Liver (tissue), 8 donors: ENCODE measurements at regions not wholly inside any gene's neighbourhood (a gene's known extent, or its start where the extent isn't known, plus 50 kb on each side); places are given as distances from the start of the nearest gene placed in this dataset.

ENCODE experiments used
- DNase-seq: peaks from one replicate; pipeline ENCODE4 v3.0.0-alpha.2; 2017; ENCODE audit warnings: low spot score
- H3K27ac ChIP-seq, 2 donors: one replicate each; pipeline ENCODE4 v1.7.0; 2013; ENCODE audit warnings: inconsistent platforms in 2 of 2, low read length in 2 of 2, control low read depth in 1 of 2, low read depth in 1 of 2, mild to moderate bottlenecking in 1 of 2
- H3K27me3 ChIP-seq, 4 donors: one replicate each; pipeline versions ENCODE4 v1.6.1 to v1.7.0; 2013; ENCODE audit warnings: low read length in 3 of 4, inconsistent platforms in 1 of 4, mild to moderate bottlenecking in 1 of 4, moderate library complexity in 1 of 4; ENCODE audit not compliant: control insufficient read depth in 4 of 4, insufficient read depth in 4 of 4
- H3K36me3 ChIP-seq, 4 donors: one replicate each; pipeline versions ENCODE4 v1.6.1 to v1.7.0; 2013; ENCODE audit warnings: low read length in 3 of 4, mild to moderate bottlenecking in 3 of 4, low read depth in 1 of 4, moderate library complexity in 1 of 4; ENCODE audit not compliant: control insufficient read depth in 4 of 4, insufficient read depth in 3 of 4
- H3K4me1 ChIP-seq, 4 donors: one replicate each; pipeline versions ENCODE4 v1.6.1 to v1.7.0; 2013; ENCODE audit warnings: low read length in 3 of 4, mild to moderate bottlenecking in 3 of 4, moderate library complexity in 1 of 4; ENCODE audit not compliant: control insufficient read depth in 4 of 4, insufficient read depth in 4 of 4
- H3K4me3 ChIP-seq, 3 donors: one replicate each; pipeline versions ENCODE4 v1.6.1 to v1.7.0; 2013; ENCODE audit warnings: low read length in 3 of 3, control low read depth in 1 of 3, low read depth in 1 of 3, mild to moderate bottlenecking in 1 of 3
- H3K9ac ChIP-seq, 2 donors: one replicate each; pipeline ENCODE4 v1.7.0; 2013; ENCODE audit warnings: low read length in 2 of 2, mild to moderate bottlenecking in 2 of 2, moderate library complexity in 2 of 2, control low read depth in 1 of 2, low read depth in 1 of 2
- H3K9me3 ChIP-seq, 4 donors: one replicate each; pipeline versions ENCODE4 v1.6.1 to v1.7.0; 2013; ENCODE audit warnings: low read length in 3 of 4; ENCODE audit not compliant: control insufficient read depth in 4 of 4
- EGR1 ChIP-seq, 2 donors: IDR thresholded peaks; 2 replicates each; pipeline ENCODE4 v1.6.1; 2016 to 2018; ENCODE audit warnings: antibody characterized with exemption in 2 of 2, low read depth in 2 of 2
- FOXA1 ChIP-seq: IDR thresholded peaks from 2 replicates; pipeline ENCODE4 v1.6.1; 2016; ENCODE audit warnings: antibody characterized with exemption
- FOXA2 ChIP-seq: IDR thresholded peaks from 2 replicates; pipeline ENCODE4 v1.6.1; 2016; ENCODE audit warnings: antibody characterized with exemption
- GABPA ChIP-seq, 2 donors: IDR thresholded peaks in 1 of 2; conservative IDR thresholded peaks in 1 of 2; 2 replicates each; pipeline ENCODE4 v1.6.1; 2016; ENCODE audit warnings: antibody characterized with exemption in 2 of 2, mild to moderate bottlenecking in 1 of 2, moderate library complexity in 1 of 2
- HNF4A ChIP-seq, 2 donors: conservative IDR thresholded peaks; 2 replicates each; pipeline ENCODE4 v1.6.1; 2016; ENCODE audit warnings: antibody characterized with exemption in 2 of 2, mild to moderate bottlenecking in 2 of 2
- HNF4G ChIP-seq: IDR thresholded peaks from 2 replicates; pipeline ENCODE4 v1.6.1; 2016; ENCODE audit warnings: antibody characterized with exemption
- JUND ChIP-seq, 2 donors: IDR thresholded peaks; 2 replicates each; pipeline ENCODE4 v1.6.1; 2016; ENCODE audit warnings: antibody characterized with exemption in 2 of 2
- NR2F2 ChIP-seq: IDR thresholded peaks from 2 replicates; pipeline ENCODE4 v1.6.1; 2016; ENCODE audit warnings: antibody characterized with exemption
- RAD21 ChIP-seq, 2 donors: IDR thresholded peaks; 2 replicates each; pipeline ENCODE4 v1.6.1; 2016; ENCODE audit warnings: antibody characterized with exemption in 2 of 2, mild to moderate bottlenecking in 2 of 2
- TAF1 ChIP-seq: conservative IDR thresholded peaks from 2 replicates; pipeline ENCODE4 v1.6.1; 2016; ENCODE audit warnings: antibody characterized with exemption, mild to moderate bottlenecking
- WGBS: extraction: QIAGEN DNeasy Blood & Tissue Kit; methylation state at CpG from one replicate; pipeline ENCODE4 v1.1.7; 2013; 5-methylcytosine and 5-hydroxymethylcytosine counted together
- TF ChIP-seq, protein P1 (sequence below): fragments of 150-350 bp; IDR thresholded peaks from 2 replicates; pipeline ENCODE4 v1.5.1; 2017; ENCODE audit warnings: improper control_type of control experiment, low read depth, low read length; ENCODE audit not compliant: missing input control
- TF ChIP-seq, protein P2 (sequence below): IDR thresholded peaks from 2 replicates; pipeline ENCODE4 v1.6.1; 2016; ENCODE audit warnings: antibody characterized with exemption
- TF ChIP-seq, protein P3 (sequence below): IDR thresholded peaks from 2 replicates; pipeline ENCODE4 v1.6.1; 2016; ENCODE audit warnings: antibody characterized with exemption
- donor health status: healthy.
- donor health status: healthy.
- donor health status: healthy.
- donor health status: healthy.
- donor health status: healthy.

DNA sequence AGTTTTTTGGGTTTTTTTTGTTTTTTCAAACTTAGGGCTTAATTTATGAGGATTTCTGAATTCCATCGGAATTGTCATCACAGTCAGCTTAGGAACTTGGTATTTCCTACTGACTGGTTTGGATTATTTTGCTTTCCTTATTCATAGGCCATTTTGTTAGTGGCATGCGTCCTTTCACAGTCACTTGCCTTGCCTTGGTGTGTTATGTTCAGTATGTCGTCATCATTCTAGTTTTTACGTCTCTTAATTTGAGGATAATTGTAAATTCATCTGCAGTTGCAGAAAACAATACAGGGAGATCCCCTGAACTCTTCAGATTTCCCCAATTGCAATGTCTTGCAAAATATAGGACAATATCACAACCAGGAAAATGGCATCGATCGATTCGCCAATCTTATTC lies 485.3 kb downstream of the CBLN2 start:
- H3K9ac ChIP-seq: no peak overlapping the region
- H3K27ac ChIP-seq: no peak overlapping the region
- no peaks in the 10 kb centered on the region for H3K4me1 ChIP-seq
- no peak for DNase-seq
- TF ChIP-seq, protein P1, sequence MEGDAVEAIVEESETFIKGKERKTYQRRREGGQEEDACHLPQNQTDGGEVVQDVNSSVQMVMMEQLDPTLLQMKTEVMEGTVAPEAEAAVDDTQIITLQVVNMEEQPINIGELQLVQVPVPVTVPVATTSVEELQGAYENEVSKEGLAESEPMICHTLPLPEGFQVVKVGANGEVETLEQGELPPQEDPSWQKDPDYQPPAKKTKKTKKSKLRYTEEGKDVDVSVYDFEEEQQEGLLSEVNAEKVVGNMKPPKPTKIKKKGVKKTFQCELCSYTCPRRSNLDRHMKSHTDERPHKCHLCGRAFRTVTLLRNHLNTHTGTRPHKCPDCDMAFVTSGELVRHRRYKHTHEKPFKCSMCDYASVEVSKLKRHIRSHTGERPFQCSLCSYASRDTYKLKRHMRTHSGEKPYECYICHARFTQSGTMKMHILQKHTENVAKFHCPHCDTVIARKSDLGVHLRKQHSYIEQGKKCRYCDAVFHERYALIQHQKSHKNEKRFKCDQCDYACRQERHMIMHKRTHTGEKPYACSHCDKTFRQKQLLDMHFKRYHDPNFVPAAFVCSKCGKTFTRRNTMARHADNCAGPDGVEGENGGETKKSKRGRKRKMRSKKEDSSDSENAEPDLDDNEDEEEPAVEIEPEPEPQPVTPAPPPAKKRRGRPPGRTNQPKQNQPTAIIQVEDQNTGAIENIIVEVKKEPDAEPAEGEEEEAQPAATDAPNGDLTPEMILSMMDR: no peak
- TF ChIP-seq, protein P2, sequence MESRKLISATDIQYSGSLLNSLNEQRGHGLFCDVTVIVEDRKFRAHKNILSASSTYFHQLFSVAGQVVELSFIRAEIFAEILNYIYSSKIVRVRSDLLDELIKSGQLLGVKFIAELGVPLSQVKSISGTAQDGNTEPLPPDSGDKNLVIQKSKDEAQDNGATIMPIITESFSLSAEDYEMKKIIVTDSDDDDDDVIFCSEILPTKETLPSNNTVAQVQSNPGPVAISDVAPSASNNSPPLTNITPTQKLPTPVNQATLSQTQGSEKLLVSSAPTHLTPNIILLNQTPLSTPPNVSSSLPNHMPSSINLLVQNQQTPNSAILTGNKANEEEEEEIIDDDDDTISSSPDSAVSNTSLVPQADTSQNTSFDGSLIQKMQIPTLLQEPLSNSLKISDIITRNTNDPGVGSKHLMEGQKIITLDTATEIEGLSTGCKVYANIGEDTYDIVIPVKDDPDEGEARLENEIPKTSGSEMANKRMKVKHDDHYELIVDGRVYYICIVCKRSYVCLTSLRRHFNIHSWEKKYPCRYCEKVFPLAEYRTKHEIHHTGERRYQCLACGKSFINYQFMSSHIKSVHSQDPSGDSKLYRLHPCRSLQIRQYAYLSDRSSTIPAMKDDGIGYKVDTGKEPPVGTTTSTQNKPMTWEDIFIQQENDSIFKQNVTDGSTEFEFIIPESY: no peak
- no peak for TF ChIP-seq NR2F2
- no peak for TF ChIP-seq GABPA (IDR thresholded peaks at IDR 0.05 in 1 of 2, conservative IDR thresholded peaks at IDR 0.05 in 1 of 2)
- no peak for TF ChIP-seq RAD21 (IDR thresholded peaks at IDR 0.05)
- no peaks in the 10 kb centered on the region for H3K36me3 ChIP-seq
- 88% methylated on average over 7 of the region's 7 CpGs for WGBS
- H3K4me3 ChIP-seq: no peak overlapping the region
- no peaks in the 10 kb centered on the region for H3K9me3 ChIP-seq
- H3K27me3 ChIP-seq: no peaks in the 10 kb centered on the region

DNA sequence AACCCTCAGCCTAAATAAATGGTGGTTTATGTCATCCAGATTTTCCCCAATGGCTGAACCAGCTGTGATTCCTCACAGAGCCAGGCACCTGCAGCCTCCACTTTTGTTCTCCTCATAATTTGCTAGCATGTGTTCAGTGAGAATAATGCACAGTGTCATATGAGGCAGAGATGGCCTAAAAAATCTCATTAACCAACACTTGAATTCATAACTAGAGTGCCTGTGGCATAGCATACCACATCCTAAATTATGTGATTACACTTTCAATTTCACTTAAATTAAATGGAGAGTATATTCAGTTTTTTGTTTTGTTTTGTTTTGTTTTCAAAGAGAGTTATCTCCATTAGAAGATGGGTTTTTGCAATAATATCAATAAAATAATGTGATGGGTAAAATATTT lies 488.0 kb downstream of the CBLN2 start:
- Histone ChIP-seq H3K27ac (no peak overlapping the region), H3K4me1 (no peaks in the 10 kb centered on the region), H3K27me3 (no peaks in the 10 kb centered on the region), H3K36me3 (no peaks in the 10 kb centered on the region), H3K9me3 (no peaks in the 10 kb centered on the region), H3K9ac (no peak overlapping the region), H3K4me3 (no peak overlapping the region)
- DNase-seq: no peak
- TF ChIP-seq RAD21 (IDR thresholded peaks at IDR 0.05): no peak
- no peak for TF ChIP-seq HNF4G
- TF ChIP-seq EGR1 (IDR thresholded peaks at IDR 0.05; ENCODE audit: low read depth in 2 of 2): no peak
- TF ChIP-seq TAF1: no peak
- no peak for TF ChIP-seq NR2F2
- TF ChIP-seq, protein P2: no peak
- no peak for TF ChIP-seq HNF4A (conservative IDR thresholded peaks at IDR 0.05)
- no peak for TF ChIP-seq FOXA2
- TF ChIP-seq, protein P3, sequence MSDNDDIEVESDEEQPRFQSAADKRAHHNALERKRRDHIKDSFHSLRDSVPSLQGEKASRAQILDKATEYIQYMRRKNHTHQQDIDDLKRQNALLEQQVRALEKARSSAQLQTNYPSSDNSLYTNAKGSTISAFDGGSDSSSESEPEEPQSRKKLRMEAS: no peak
- no peak for TF ChIP-seq GABPA (IDR thresholded peaks at IDR 0.05 in 1 of 2, conservative IDR thresholded peaks at IDR 0.05 in 1 of 2)
- no peak for TF ChIP-seq JUND (IDR thresholded peaks at IDR 0.05)
- TF ChIP-seq FOXA1: no peak
